Spleen (tissue), 11 donors: ENCODE measurements at regions not wholly inside any gene's neighbourhood (a gene's known extent, or its start where the extent isn't known, plus 50 kb on each side); places are given as distances from the start of the nearest gene placed in this dataset.

Source experiments
- DNase-seq: peaks from one replicate; pipeline ENCODE4 v3.0.0-alpha.2; 2020
- H3K27ac ChIP-seq, 8 donors: fragments of 200-600 bp; sonication (generic) in 7 of 8; 1 replicate in 4 of 8; 2 replicates in 4 of 8; pipeline versions ENCODE4 v1.5.0 to v1.8.0; 2016 to 2021; ENCODE audit warnings: inconsistent platforms in 4 of 8, mild to moderate bottlenecking in 4 of 8, moderate library complexity in 1 of 8
- H3K27me3 ChIP-seq, 7 donors: fragments of 200-600 bp; sonication (generic) in 6 of 7; replicated peaks in 1 of 7; 1 replicate in 4 of 7; 2 replicates in 3 of 7; pipeline versions ENCODE4 v1.5.0 to v1.8.0; 2016 to 2021; ENCODE audit warnings: inconsistent platforms in 3 of 7, mild to moderate bottlenecking in 1 of 7
- H3K36me3 ChIP-seq, 6 donors: fragments of 200-600 bp; sonication (generic) in 5 of 6; 1 replicate in 4 of 6; 2 replicates in 2 of 6; pipeline versions ENCODE4 v1.5.0 to v1.8.0; 2016 to 2021; ENCODE audit warnings: inconsistent platforms in 2 of 6
- H3K4me1 ChIP-seq, 6 donors: fragments of 200-600 bp; sonication (generic) in 5 of 6; 1 replicate in 3 of 6; 2 replicates in 3 of 6; pipeline versions ENCODE4 v1.5.0 to v1.8.0; 2016 to 2021; ENCODE audit warnings: inconsistent platforms in 3 of 6
- H3K4me3 ChIP-seq, 8 donors: fragments of 200-600 bp; sonication (generic) in 7 of 8; 1 replicate in 4 of 8; 2 replicates in 4 of 8; pipeline versions ENCODE4 v1.5.0 to v1.8.0; 2016 to 2021; ENCODE audit warnings: inconsistent platforms in 4 of 8, mild to moderate bottlenecking in 4 of 8, moderate library complexity in 2 of 8
- H3K9me3 ChIP-seq, 8 donors: fragments of 200-600 bp; sonication (generic) in 7 of 8; 1 replicate in 4 of 8; 2 replicates in 4 of 8; pipeline versions ENCODE4 v1.5.0 to v1.8.0; 2016 to 2021; ENCODE audit warnings: inconsistent platforms in 4 of 8
- POLR2A ChIP-seq, 3 donors: fragments of 450-650 bp; IDR thresholded peaks; one replicate each; pipeline ENCODE4 v1.5.1; 2017; ENCODE audit warnings: antibody characterized with exemption in 3 of 3, mild to moderate bottlenecking in 1 of 3
- POLR2AphosphoS5 ChIP-seq, 3 donors: sonication (generic); formaldehyde crosslinking; IDR thresholded peaks; one replicate each; pipeline ENCODE4 v1.5.1; 2017; ENCODE audit warnings: antibody characterized with exemption in 3 of 3
- WGBS, 5 donors: extraction: QIAGEN DNeasy Blood & Tissue Kit in 3 of 5; methylation state at CpG; one replicate each; pipeline versions ENCODE4 v1.1.5 to v1.1.7; 2013 to 2018; 5-methylcytosine and 5-hydroxymethylcytosine counted together
- intact Hi-C: fragments of 100-400 bp; cut with DNase I; formaldehyde crosslinking; loops from one replicate; pipeline ENCODE4 v1.15.0; 2023; ENCODE audit warnings: low total_unique reads
- TF ChIP-seq, protein P1 (sequence below), 11 experiments: fragments of 200-600 bp in 7 of 11; fragments of 450-650 bp in 4 of 11; sonication (generic) in 4 of 11; IDR thresholded peaks in 8 of 11; conservative IDR thresholded peaks in 3 of 11; 1 replicate in 7 of 11; 2 replicates in 4 of 11; pipeline versions ENCODE4 v1.4.0 to v1.8.0; 2016 to 2021; ENCODE audit warnings: antibody characterized with exemption in 11 of 11, inconsistent platforms in 4 of 11, mild to moderate bottlenecking in 1 of 11
- donor health status: healthy with polysubstance abuse.
- donor health status: DM: no; HTN: no; CAD: no; lungs with moderate emphysema.
- donor health status: DM: no; HTN: no; CAD: no.
- donor health status: Bipolar disorder and iron deficiency.
- donor health status: healthy.
- donor health status: DM: no; HTN: no; CAD: no.
- donor health status: DM: yes; HTN: yes; CAD: no.

- intact Hi-C loops, result no loop called here
- no peaks in the 10 kb centered on the region for H3K9me3 ChIP-seq
- H3K27me3 ChIP-seq, result no peaks in the 10 kb centered on the region
- H3K36me3 ChIP-seq, result no peaks in the 10 kb centered on the region
- TF ChIP-seq POLR2AphosphoS5 (IDR thresholded peaks at IDR 0.05) (no peak), POLR2A (IDR thresholded peaks at IDR 0.05) (no peak)
- TF ChIP-seq, protein P1, sequence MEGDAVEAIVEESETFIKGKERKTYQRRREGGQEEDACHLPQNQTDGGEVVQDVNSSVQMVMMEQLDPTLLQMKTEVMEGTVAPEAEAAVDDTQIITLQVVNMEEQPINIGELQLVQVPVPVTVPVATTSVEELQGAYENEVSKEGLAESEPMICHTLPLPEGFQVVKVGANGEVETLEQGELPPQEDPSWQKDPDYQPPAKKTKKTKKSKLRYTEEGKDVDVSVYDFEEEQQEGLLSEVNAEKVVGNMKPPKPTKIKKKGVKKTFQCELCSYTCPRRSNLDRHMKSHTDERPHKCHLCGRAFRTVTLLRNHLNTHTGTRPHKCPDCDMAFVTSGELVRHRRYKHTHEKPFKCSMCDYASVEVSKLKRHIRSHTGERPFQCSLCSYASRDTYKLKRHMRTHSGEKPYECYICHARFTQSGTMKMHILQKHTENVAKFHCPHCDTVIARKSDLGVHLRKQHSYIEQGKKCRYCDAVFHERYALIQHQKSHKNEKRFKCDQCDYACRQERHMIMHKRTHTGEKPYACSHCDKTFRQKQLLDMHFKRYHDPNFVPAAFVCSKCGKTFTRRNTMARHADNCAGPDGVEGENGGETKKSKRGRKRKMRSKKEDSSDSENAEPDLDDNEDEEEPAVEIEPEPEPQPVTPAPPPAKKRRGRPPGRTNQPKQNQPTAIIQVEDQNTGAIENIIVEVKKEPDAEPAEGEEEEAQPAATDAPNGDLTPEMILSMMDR (IDR thresholded peaks at IDR 0.05 in 8 of 11, conservative IDR thresholded peaks at IDR 0.05 in 3 of 11), result no peak
- H3K4me3 ChIP-seq, result no peak overlapping the region
- peaks cover 0 to 2% (median 0%) of the 10 kb centered on the region in 6 donors for H3K4me1 ChIP-seq
- H3K27ac ChIP-seq, result no peak overlapping the region
- WGBS, 5 donors, result 87 to 96% (median 94%) methylated on average over 8 of the region's 8 CpGs
- no peak for DNase-seq
These were observed 53.8 kb upstream of the DHRS4 start for GRCh38 chr14:23899788-23900187.

GRCh38 chr14:23903442-23903841 lies 50.1 kb upstream of the DHRS4 start:
- DNase-seq, result no peak
- Histone ChIP-seq H3K4me1 (no peaks in the 10 kb centered on the region), H3K36me3 (no peaks in the 10 kb centered on the region), H3K27ac (no peak overlapping the region), H3K4me3 (no peak overlapping the region), H3K27me3 (peaks cover 0 to 4% (median 0%) of the 10 kb centered on the region in 7 donors), H3K9me3 (no peaks in the 10 kb centered on the region)
- intact Hi-C loops, result no loop called here
- WGBS, 5 donors, result 73 to 87% (median 80%) methylated on average over 4 of the region's 4 CpGs
- TF ChIP-seq POLR2A (IDR thresholded peaks at IDR 0.05) (no peak), POLR2AphosphoS5 (IDR thresholded peaks at IDR 0.05) (no peak)
- TF ChIP-seq, protein P1 (IDR thresholded peaks at IDR 0.05 in 8 of 11, conservative IDR thresholded peaks at IDR 0.05 in 3 of 11), result no peak
